ENCODE measurements at regions not wholly inside any gene's neighbourhood (a gene's known extent, or its start where the extent isn't known, plus 50 kb on each side); places are given as distances from the start of the nearest gene placed in this dataset.

GRCh38 chr12:125320177-125320576, 254.9 kb downstream of the AACS start:
- no peak overlapping the region for H3K4me3 ChIP-seq
- DNase-seq = no peak
- TF ChIP-seq CTCF (IDR thresholded peaks at IDR 0.05) (no peak), POLR2A (IDR thresholded peaks at IDR 0.05) (no peak)
- intact Hi-C loops (cut with DNase I) = no loop called here
- H3K36me3 ChIP-seq = no peaks in the 10 kb centered on the region
- peaks cover 0 to 10% (median 0%) of the 10 kb centered on the region in 4 donors for H3K27me3 ChIP-seq
- no peaks in the 10 kb centered on the region for H3K9me3 ChIP-seq
- WGBS, 2 donors = 78 to 81% methylated on average over 6 of the region's 6 CpGs
- H3K27ac ChIP-seq = no peak overlapping the region
- no peaks in the 10 kb centered on the region for H3K4me1 ChIP-seq

- no peak for DNase-seq
- no peaks in the 10 kb centered on the region for H3K36me3 ChIP-seq
- H3K27me3 ChIP-seq = peaks cover 0 to 41% (median 0%) of the 10 kb centered on the region in 4 donors
- H3K4me1 ChIP-seq = no peaks in the 10 kb centered on the region
- no peak overlapping the region for H3K4me3 ChIP-seq
- peaks cover 0 to 5% (median 0%) of the 10 kb centered on the region in 3 donors for H3K9me3 ChIP-seq
- intact Hi-C loops (cut with DNase I) = no loop called here
- 59 to 60% methylated on average over 9 of the region's 9 CpGs for WGBS, 2 donors
- H3K27ac ChIP-seq = no peak overlapping the region
- TF ChIP-seq CTCF (IDR thresholded peaks at IDR 0.05) (no peak), POLR2A (IDR thresholded peaks at IDR 0.05) (no peak)
These were observed 259.7 kb downstream of the AACS start for GRCh38 chr12:125324861-125325490.

- Histone ChIP-seq H3K9me3 (peaks cover 0 to 5% (median 0%) of the 10 kb centered on the region in 3 donors), H3K4me1 (peaks cover 5 to 9% (median 7%) of the 10 kb centered on the region in 3 donors), H3K36me3 (no peaks in the 10 kb centered on the region), H3K4me3 (no peak overlapping the region), H3K27ac (no peak overlapping the region), H3K27me3 (peaks cover 0 to 60% (median 0%) of the 10 kb centered on the region in 4 donors)
- intact Hi-C loops (cut with DNase I) = no loop called here
- no peak for DNase-seq
- WGBS, 2 donors = 71 to 78% methylated on average over 11 to 15 of the region's 16 CpGs
- TF ChIP-seq POLR2A (IDR thresholded peaks at IDR 0.05) = no peak
- no peak for TF ChIP-seq CTCF (IDR thresholded peaks at IDR 0.05)
These were observed 264.2 kb downstream of the AACS start for GRCh38 chr12:125329239-125330102.

GRCh38 chr12:125330645-125331341, 265.6 kb downstream of the AACS start:
- peaks cover 5 to 9% (median 7%) of the 10 kb centered on the region in 3 donors for H3K4me1 ChIP-seq
- peaks cover 0 to 59% (median 0%) of the 10 kb centered on the region in 4 donors for H3K27me3 ChIP-seq
- H3K27ac ChIP-seq = no peak overlapping the region
- WGBS, 2 donors = 0 to 2% methylated on average over 3 to 15 of the region's 30 CpGs
- peak overlapping the region; percentile 16 to 60 (median 38) for H3K4me3 ChIP-seq
- intact Hi-C loops (cut with DNase I) = no loop called here
- no peak for DNase-seq
- peaks cover 0 to 5% (median 0%) of the 10 kb centered on the region in 3 donors for H3K9me3 ChIP-seq
- H3K36me3 ChIP-seq = no peaks in the 10 kb centered on the region
- TF ChIP-seq POLR2A (IDR thresholded peaks at IDR 0.05) = no peak
- peak; percentile 68 to 82 (median 78) for TF ChIP-seq CTCF (IDR thresholded peaks at IDR 0.05)
